Effector memory CD4-positive, alpha-beta T cell (primary cell): ENCODE measurements at regions not wholly inside any gene's neighbourhood (a gene's known extent, or its start where the extent isn't known, plus 50 kb on each side); places are given as distances from the start of the nearest gene placed in this dataset.
"Not testable (repeated sequence)": the region's sequence is repeated elsewhere in the genome, so short reads cannot be mapped to it uniquely, and the experiment has no call there.

Source experiments
- DNase-seq, 3 donors: peaks; one replicate each; pipeline ENCODE4 v3.0.0-alpha.2; 2020
- H3K27ac ChIP-seq: 2 replicates; pipeline ENCODE4 v1.7.0; 2013; ENCODE audit warnings: mild to moderate bottlenecking, low read length, moderate library complexity; ENCODE audit not compliant: insufficient read depth, poor library complexity, severe bottlenecking
- H3K27me3 ChIP-seq: replicated peaks from 2 replicates; pipeline ENCODE4 v1.7.0; 2013; ENCODE audit warnings: mild to moderate bottlenecking, low read length; ENCODE audit not compliant: insufficient read depth, control insufficient read depth, poor library complexity, severe bottlenecking
- H3K36me3 ChIP-seq: 2 replicates; pipeline ENCODE4 v1.7.0; 2013; ENCODE audit warnings: mild to moderate bottlenecking, low read length, moderate library complexity; ENCODE audit not compliant: control insufficient read depth, insufficient read depth
- H3K4me1 ChIP-seq: 2 replicates; pipeline ENCODE4 v1.7.0; 2013; ENCODE audit warnings: low read length, mild to moderate bottlenecking; ENCODE audit not compliant: control insufficient read depth, insufficient read depth, poor library complexity, severe bottlenecking
- H3K4me3 ChIP-seq: 2 replicates; pipeline ENCODE4 v1.7.0; 2013; ENCODE audit warnings: low read length, low read depth, mild to moderate bottlenecking; ENCODE audit not compliant: insufficient read depth, poor library complexity, severe bottlenecking
- H3K9me3 ChIP-seq: 2 replicates; pipeline ENCODE4 v1.7.0; 2013; ENCODE audit warnings: mild to moderate bottlenecking, low read length, moderate library complexity; ENCODE audit not compliant: control insufficient read depth

GRCh38 chr2:172297531-172297930 is 129.9 kb upstream of the ITGA6 start:
- Histone ChIP-seq H3K4me3 (no peak overlapping the region), H3K36me3 (no peaks in the 10 kb centered on the region), H3K27me3 (no peaks in the 10 kb centered on the region), H3K27ac (no peak overlapping the region), H3K4me1 (no peaks in the 10 kb centered on the region), H3K9me3 (no peaks in the 10 kb centered on the region)
- no peak for DNase-seq

GRCh38 chr2:172297950-172298349 is 129.4 kb upstream of the ITGA6 start:
- H3K27ac ChIP-seq, result no peak overlapping the region
- no peaks in the 10 kb centered on the region for H3K36me3 ChIP-seq
- H3K4me1 ChIP-seq, result no peaks in the 10 kb centered on the region
- DNase-seq, result no peak
- no peaks in the 10 kb centered on the region for H3K9me3 ChIP-seq
- no peak overlapping the region for H3K4me3 ChIP-seq
- H3K27me3 ChIP-seq, result no peaks in the 10 kb centered on the region

GRCh38 chr2:172299741-172300140 is 127.6 kb upstream of the ITGA6 start:
- no peaks in the 10 kb centered on the region for H3K27me3 ChIP-seq
- no peak overlapping the region for H3K4me3 ChIP-seq
- no peaks in the 10 kb centered on the region for H3K36me3 ChIP-seq
- no peak overlapping the region for H3K27ac ChIP-seq
- no peaks in the 10 kb centered on the region for H3K9me3 ChIP-seq
- DNase-seq, result no peak
- H3K4me1 ChIP-seq, result no peaks in the 10 kb centered on the region

GRCh38 chr2:172300851-172301250 is 126.5 kb upstream of the ITGA6 start:
- H3K27ac ChIP-seq, result no peak overlapping the region
- no peaks in the 10 kb centered on the region for H3K27me3 ChIP-seq

GRCh38 chr2:172305066-172305465 is 122.3 kb upstream of the ITGA6 start:
- H3K9me3 ChIP-seq, result no peaks in the 10 kb centered on the region
- no peaks in the 10 kb centered on the region for H3K36me3 ChIP-seq
- no peak overlapping the region for H3K27ac ChIP-seq
- no peak for DNase-seq
- no peaks in the 10 kb centered on the region for H3K4me1 ChIP-seq
- no peak overlapping the region for H3K4me3 ChIP-seq
- no peaks in the 10 kb centered on the region for H3K27me3 ChIP-seq

More at GRCh38 chr2:172300851-172301250, 126.5 kb upstream of the ITGA6 start:
- Histone ChIP-seq H3K4me3 (no peak overlapping the region), H3K4me1 (no peaks in the 10 kb centered on the region), H3K9me3 (no peaks in the 10 kb centered on the region), H3K36me3 (no peaks in the 10 kb centered on the region)
- DNase-seq, result no peak

- no peak overlapping the region for H3K27ac ChIP-seq
- no peak for DNase-seq
- no peak overlapping the region for H3K4me3 ChIP-seq
- H3K27me3 ChIP-seq, result no peaks in the 10 kb centered on the region
- H3K36me3 ChIP-seq, result no peaks in the 10 kb centered on the region
- no peaks in the 10 kb centered on the region for H3K4me1 ChIP-seq
- H3K9me3 ChIP-seq, result no peaks in the 10 kb centered on the region
These were observed 119.6 kb upstream of the ITGA6 start for GRCh38 chr2:172307800-172308199.

GRCh38 chr2:172308253-172308935 is 119.0 kb upstream of the ITGA6 start:
- no peaks in the 10 kb centered on the region for H3K4me1 ChIP-seq
- DNase-seq, result no peak
- no peaks in the 10 kb centered on the region for H3K36me3 ChIP-seq
- no peak overlapping the region for H3K27ac ChIP-seq
- H3K4me3 ChIP-seq, result no peak overlapping the region
- no peaks in the 10 kb centered on the region for H3K27me3 ChIP-seq
- no peaks in the 10 kb centered on the region for H3K9me3 ChIP-seq

- no peak overlapping the region for H3K4me3 ChIP-seq
- no peak overlapping the region for H3K27ac ChIP-seq
- H3K36me3 ChIP-seq, result no peaks in the 10 kb centered on the region
- H3K27me3 ChIP-seq, result no peaks in the 10 kb centered on the region
- H3K9me3 ChIP-seq, result no peaks in the 10 kb centered on the region
- no peak for DNase-seq
- no peaks in the 10 kb centered on the region for H3K4me1 ChIP-seq
These were observed 115.5 kb upstream of the ITGA6 start for GRCh38 chr2:172311921-172312345.

- no peaks in the 10 kb centered on the region for H3K36me3 ChIP-seq
- H3K9me3 ChIP-seq, result no peaks in the 10 kb centered on the region
- no peaks in the 10 kb centered on the region for H3K4me1 ChIP-seq
- no peaks in the 10 kb centered on the region for H3K27me3 ChIP-seq
- no peak overlapping the region for H3K4me3 ChIP-seq
- DNase-seq, result no peak
- H3K27ac ChIP-seq, result no peak overlapping the region
These were observed 113.6 kb upstream of the ITGA6 start for GRCh38 chr2:172313715-172314341.

GRCh38 chr2:172315070-172315469 is 112.3 kb upstream of the ITGA6 start:
- not testable (repeated sequence) for DNase-seq, H3K36me3 ChIP-seq, H3K9me3 ChIP-seq, H3K27me3 ChIP-seq, H3K4me1 ChIP-seq, H3K4me3 ChIP-seq, H3K27ac ChIP-seq
